IPS-20b (cell line): ENCODE measurements at regions not wholly inside any gene's neighbourhood (a gene's known extent, or its start where the extent isn't known, plus 50 kb on each side); places are given as distances from the start of the nearest gene placed in this dataset.
"Not testable (repeated sequence)": the region's sequence is repeated elsewhere in the genome, so short reads cannot be mapped to it uniquely, and the experiment has no call there.

Experiments used
- H3K27ac ChIP-seq: one replicate; pipeline ENCODE4 v1.5.1; 2013; ENCODE audit warnings: low read length
- H3K27me3 ChIP-seq: 2 replicates; pipeline ENCODE4 v1.6.1; 2013; ENCODE audit warnings: mild to moderate bottlenecking, low read length, inconsistent platforms; ENCODE audit not compliant: insufficient read depth
- H3K36me3 ChIP-seq: 2 replicates; pipeline ENCODE4 v1.6.1; 2013; ENCODE audit warnings: low read depth, mild to moderate bottlenecking, inconsistent platforms, low read length, moderate library complexity; ENCODE audit not compliant: insufficient read depth
- H3K4me1 ChIP-seq: 2 replicates; pipeline ENCODE4 v1.6.1; 2013; ENCODE audit warnings: mild to moderate bottlenecking, control low read depth, inconsistent platforms, low read length, moderate library complexity; ENCODE audit not compliant: insufficient read depth
- H3K4me3 ChIP-seq: 2 replicates; pipeline ENCODE4 v1.5.1; 2013; ENCODE audit warnings: mild to moderate bottlenecking, low read length, inconsistent platforms
- H3K9ac ChIP-seq: 2 replicates; pipeline ENCODE4 v1.6.1; 2013; ENCODE audit warnings: low read depth, mild to moderate bottlenecking, inconsistent platforms, low read length, moderate library complexity
- H3K9me3 ChIP-seq: 2 replicates; pipeline ENCODE4 v1.6.1; 2013; ENCODE audit warnings: mild to moderate bottlenecking, low read depth, low read length, inconsistent platforms; ENCODE audit not compliant: insufficient read depth

DNA sequence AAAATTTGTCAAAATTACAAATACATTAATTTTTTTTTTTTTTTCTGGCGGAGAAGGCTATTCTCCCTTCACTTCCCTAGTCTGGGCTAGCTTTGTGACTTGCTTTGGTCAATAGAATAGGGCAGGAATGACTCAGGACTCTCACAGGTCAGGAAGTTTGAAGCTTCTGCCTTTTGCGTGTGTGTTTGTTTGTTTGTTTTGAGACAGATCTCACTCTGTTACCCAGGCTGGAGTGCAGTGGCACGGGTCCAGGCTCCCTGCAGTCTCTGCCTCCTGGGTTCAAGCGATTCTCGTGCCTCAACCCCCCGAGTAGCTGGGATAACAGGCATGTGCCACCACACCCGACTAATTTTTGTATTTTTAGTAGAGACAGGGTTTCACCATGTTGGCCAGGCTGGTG is 55.9 kb upstream of the USP9X start:
- Histone ChIP-seq H3K4me3 (no peak overlapping the region), H3K27me3 (no peaks in the 10 kb centered on the region), H3K9ac (peak overlapping the region; percentile 53; the same call in 1 of the 2 replicates), H3K4me1 (peaks cover 11% of the 10 kb centered on the region; the same call in 1 of the 2 replicates), H3K27ac (peak overlapping the region; percentile 42), H3K9me3 (no peaks in the 10 kb centered on the region), H3K36me3 (no peaks in the 10 kb centered on the region)

DNA sequence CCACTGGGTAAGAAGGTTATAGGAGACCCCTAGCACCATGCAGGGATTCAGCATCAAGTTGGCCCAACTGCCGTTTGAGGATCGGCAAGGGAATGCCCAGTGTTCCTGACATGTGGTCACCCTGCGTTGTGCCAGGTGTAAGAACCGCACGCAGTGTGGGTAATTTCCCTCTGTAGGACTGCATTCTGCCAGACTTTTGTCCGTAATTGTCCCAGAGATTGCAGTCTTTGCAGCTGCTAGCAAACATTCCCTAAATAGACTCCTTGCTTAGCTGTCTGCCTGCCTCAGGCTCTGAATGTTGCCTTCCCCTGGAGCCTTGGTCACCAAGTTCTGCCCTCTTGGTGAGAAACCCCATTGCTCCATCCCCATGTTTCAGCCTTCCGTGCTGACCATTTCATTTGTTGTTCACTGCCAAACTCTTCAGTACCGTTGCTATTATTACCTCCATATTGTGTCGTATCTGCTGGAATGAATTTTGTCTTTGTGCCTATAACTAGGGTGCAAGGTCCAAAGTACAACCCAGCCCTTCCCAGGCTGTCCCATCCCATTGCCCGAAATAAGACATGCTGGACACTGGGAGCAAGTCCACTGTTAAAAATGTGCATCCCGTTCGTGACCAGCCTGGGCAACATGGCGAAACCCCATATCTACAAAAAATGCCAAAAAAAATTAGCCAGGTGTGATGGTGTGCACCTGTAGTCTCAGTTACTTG is 53.8 kb upstream of the USP9X start:
- H3K4me3 ChIP-seq = no peak overlapping the region
- no peak overlapping the region for H3K27ac ChIP-seq
- H3K36me3 ChIP-seq = no peaks in the 10 kb centered on the region
- peaks cover 8% of the 10 kb centered on the region; the same call in 1 of the 2 replicates for H3K4me1 ChIP-seq
- H3K9me3 ChIP-seq = no peaks in the 10 kb centered on the region
- no peak overlapping the region for H3K9ac ChIP-seq
- H3K27me3 ChIP-seq = no peaks in the 10 kb centered on the region

DNA sequence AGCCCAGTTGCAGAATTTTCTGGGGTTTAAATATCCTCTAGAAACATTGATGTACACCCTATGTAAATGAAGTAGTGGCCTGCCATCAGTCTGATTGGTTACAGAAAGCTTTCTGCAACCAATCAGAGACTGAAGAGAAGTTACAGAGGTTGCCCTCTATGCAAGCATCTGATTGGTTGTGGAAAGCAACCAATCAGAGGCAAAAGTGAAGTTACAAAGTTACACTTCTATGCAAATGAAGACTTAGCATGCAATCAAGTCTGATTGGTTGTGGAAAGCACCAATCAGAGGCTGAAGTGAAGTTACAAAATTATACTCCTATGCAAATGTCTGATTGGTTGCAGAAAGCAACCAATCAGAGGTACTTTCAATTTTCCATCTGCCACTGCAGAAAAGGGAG is 51.9 kb upstream of the USP9X start:
- H3K4me3 ChIP-seq = no peak overlapping the region
- no peaks in the 10 kb centered on the region for H3K36me3 ChIP-seq
- H3K9ac ChIP-seq = no peak overlapping the region
- H3K9me3 ChIP-seq = no peaks in the 10 kb centered on the region
- no peaks in the 10 kb centered on the region for H3K4me1 ChIP-seq
- no peak overlapping the region for H3K27ac ChIP-seq
- no peaks in the 10 kb centered on the region for H3K27me3 ChIP-seq

DNA sequence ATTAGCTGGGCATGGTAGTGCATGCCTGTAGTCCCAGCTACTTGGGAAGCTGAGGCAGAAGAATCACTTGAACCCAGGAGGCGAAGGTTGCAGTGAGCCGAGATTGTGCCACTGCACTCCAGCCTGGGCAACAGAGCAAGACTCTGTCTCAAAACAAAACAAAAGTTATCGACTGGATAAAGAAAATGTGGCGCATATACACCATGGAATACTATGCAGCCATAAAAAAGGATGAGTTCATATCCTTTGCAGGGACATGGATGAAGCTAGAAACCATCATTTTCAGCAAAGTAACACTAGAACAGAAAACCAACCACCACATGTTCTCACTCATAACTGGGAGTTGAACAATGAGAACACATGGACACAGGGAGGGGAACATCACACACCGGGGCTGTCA is 50.3 kb upstream of the USP9X start:
- H3K4me1 ChIP-seq, H3K36me3 ChIP-seq, H3K4me3 ChIP-seq, H3K27me3 ChIP-seq, H3K27ac ChIP-seq, H3K9ac ChIP-seq, H3K9me3 ChIP-seq: not testable (repeated sequence)
